ENCODE measurements at regions not wholly inside any gene's neighbourhood (a gene's known extent, or its start where the extent isn't known, plus 50 kb on each side); places are given as distances from the start of the nearest gene placed in this dataset. TPM values are rescaled to one million over a fixed set of nuclear protein-coding genes. Genes with fewer than 3 reads are reported as not detected.

- no peak overlapping the region for H3K4me3 Mint-ChIP-seq
- H3K4me1 Mint-ChIP-seq = no peaks in the 10 kb centered on the region
- H3K27me3 Mint-ChIP-seq (ENCODE audit: insufficient read depth, low read depth) = no peaks in the 10 kb centered on the region
- H3F3A ChIP-seq (ENCODE audit: low read depth) = no peaks in the 10 kb centered on the region
- H3K27ac ChIP-seq = no peak overlapping the region
- peaks cover 9% of the 10 kb centered on the region for H3K9me3 Mint-ChIP-seq
- H4K20me1 ChIP-seq (ENCODE audit: low read depth) = no peaks in the 10 kb centered on the region
- no peaks in the 10 kb centered on the region for H3K79me2 ChIP-seq (ENCODE audit: low read depth)
- TF ChIP-seq CTCF (IDR thresholded peaks at IDR 0.05) (no peak), EZH2 (IDR thresholded peaks at IDR 0.05) (no peak), EZH2phosphoT487 (IDR thresholded peaks at IDR 0.05) (no peak)
- no peak overlapping the region for H3K4me2 ChIP-seq
- H3K9me3 ChIP-seq (ENCODE audit: low read depth) = no peaks in the 10 kb centered on the region
- H3K4me1 ChIP-seq = peaks cover 10% of the 10 kb centered on the region
- no peak for DNase-seq (ENCODE audit: low spot score)
- no peak overlapping the region for H3K27ac Mint-ChIP-seq
- H3K36me3 Mint-ChIP-seq = no peaks in the 10 kb centered on the region
- peak overlapping the region; percentile 84 for H2AFZ ChIP-seq (replicated peaks)
- H3K36me3 ChIP-seq = no peaks in the 10 kb centered on the region
- H3K9ac ChIP-seq = no peak overlapping the region
- no peaks in the 10 kb centered on the region for H3K27me3 ChIP-seq
- no peak overlapping the region for H3K4me3 ChIP-seq
These were observed 504.1 kb downstream of the TMTC2 start for GRCh38 chr12:83190631-83191390.

- no peaks in the 10 kb centered on the region for H4K20me1 ChIP-seq (ENCODE audit: low read depth)
- H3K79me2 ChIP-seq (ENCODE audit: low read depth) = no peaks in the 10 kb centered on the region
- H3K9me3 ChIP-seq (ENCODE audit: low read depth) = no peaks in the 10 kb centered on the region
- Mint-ChIP-seq H3K4me3 (no peak overlapping the region), H3K36me3 (no peaks in the 10 kb centered on the region), H3K4me1 (peaks cover 9% of the 10 kb centered on the region), H3K9me3 (peaks cover 3% of the 10 kb centered on the region), H3K27ac (no peak overlapping the region), H3K27me3 (ENCODE audit: insufficient read depth, low read depth) (no peaks in the 10 kb centered on the region)
- H2AFZ ChIP-seq (replicated peaks) = peak overlapping the region; percentile 65
- DNase-seq (ENCODE audit: low spot score) = no peak
- TF ChIP-seq EZH2phosphoT487 (IDR thresholded peaks at IDR 0.05) = no peak
- TF ChIP-seq EZH2 (IDR thresholded peaks at IDR 0.05) = no peak
- no peak for TF ChIP-seq CTCF (IDR thresholded peaks at IDR 0.05)
- peaks cover 23% of the 10 kb centered on the region for H3K4me1 ChIP-seq
- H3F3A ChIP-seq (ENCODE audit: low read depth) = no peaks in the 10 kb centered on the region
- H3K27me3 ChIP-seq = no peaks in the 10 kb centered on the region
- H3K36me3 ChIP-seq = no peaks in the 10 kb centered on the region
- no peak overlapping the region for H3K4me2 ChIP-seq
- no peak overlapping the region for H3K27ac ChIP-seq
- no peak overlapping the region for H3K9ac ChIP-seq
- H3K4me3 ChIP-seq = no peak overlapping the region
These were observed 499.7 kb downstream of the TMTC2 start for GRCh38 chr12:83186419-83186818.

GRCh38 chr12:83185241-83185640 lies 498.5 kb downstream of the TMTC2 start:
- no peak for TF ChIP-seq CTCF (IDR thresholded peaks at IDR 0.05)
- TF ChIP-seq EZH2phosphoT487 (IDR thresholded peaks at IDR 0.05) = no peak
- TF ChIP-seq EZH2 (IDR thresholded peaks at IDR 0.05) = no peak

More at GRCh38 chr12:83185241-83185640, 498.5 kb downstream of the TMTC2 start:
- Mint-ChIP-seq H3K4me3 (no peak overlapping the region), H3K4me1 (peaks cover 9% of the 10 kb centered on the region), H3K27me3 (ENCODE audit: insufficient read depth, low read depth) (no peaks in the 10 kb centered on the region), H3K27ac (peak overlapping the region; percentile 2), H3K9me3 (peaks cover 2% of the 10 kb centered on the region), H3K36me3 (no peaks in the 10 kb centered on the region)
- no peak overlapping the region for H3K9ac ChIP-seq
- H3K36me3 ChIP-seq = no peaks in the 10 kb centered on the region
- no peaks in the 10 kb centered on the region for H3F3A ChIP-seq (ENCODE audit: low read depth)
- H3K79me2 ChIP-seq (ENCODE audit: low read depth) = no peaks in the 10 kb centered on the region
- DNase-seq (ENCODE audit: low spot score) = no peak
- H3K27ac ChIP-seq = peak overlapping the region; percentile 9
- no peaks in the 10 kb centered on the region for H3K27me3 ChIP-seq
- peak overlapping the region; percentile 65 for H2AFZ ChIP-seq (replicated peaks)
- no peaks in the 10 kb centered on the region for H3K9me3 ChIP-seq (ENCODE audit: low read depth)
- H3K4me1 ChIP-seq = peaks cover 23% of the 10 kb centered on the region
- H3K4me3 ChIP-seq = no peak overlapping the region
- H3K4me2 ChIP-seq = no peak overlapping the region
- H4K20me1 ChIP-seq (ENCODE audit: low read depth) = no peaks in the 10 kb centered on the region

Small RNA genes in the stretch of these regions (small RNA-seq; reads per million reads assigned to genes)
- gene RF00334 = not detected

Data from neural progenitor cell (in vitro differentiated cells).